GM12874 (cell line): ENCODE measurements at regions not wholly inside any gene's neighbourhood (a gene's known extent, or its start where the extent isn't known, plus 50 kb on each side); places are given as distances from the start of the nearest gene placed in this dataset.

ENCODE experiments used
- TF ChIP-seq, protein P1 (sequence below): IDR thresholded peaks from 2 replicates; pipeline ENCODE4 v1.5.1; 2011; ENCODE audit warnings: low read depth, mild to moderate bottlenecking, control low read depth, low read length, moderate library complexity; ENCODE audit not compliant: insufficient read depth

DNA sequence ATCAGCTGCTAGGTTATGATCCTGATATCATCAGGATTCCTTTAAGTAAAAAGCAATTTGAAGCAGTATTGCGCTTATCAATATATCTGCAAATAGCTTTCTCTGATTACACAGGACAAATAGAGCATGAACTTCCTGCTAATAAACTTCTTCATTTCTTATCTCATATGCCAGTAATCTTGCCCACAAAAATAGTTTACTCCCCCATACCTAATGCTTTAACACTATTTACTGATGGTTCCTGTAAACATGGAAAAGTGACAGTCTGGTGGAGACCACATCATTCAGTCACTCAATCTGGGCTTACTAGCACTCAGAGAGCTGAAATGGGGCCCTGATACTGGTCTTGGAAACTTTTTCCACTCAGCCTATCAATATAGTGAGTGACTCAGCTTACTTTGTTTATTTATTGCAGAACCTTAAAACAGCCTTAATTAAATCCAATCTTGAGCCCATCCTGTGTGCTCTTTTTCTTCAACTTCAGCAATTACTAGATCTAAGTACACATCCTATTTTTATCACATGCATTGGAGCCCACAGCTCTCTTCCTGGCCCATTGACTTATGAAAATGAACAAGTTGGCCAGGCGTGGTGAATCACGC is 1464.3 kb downstream of the UQCRFS1 start:
- TF ChIP-seq, protein P1, sequence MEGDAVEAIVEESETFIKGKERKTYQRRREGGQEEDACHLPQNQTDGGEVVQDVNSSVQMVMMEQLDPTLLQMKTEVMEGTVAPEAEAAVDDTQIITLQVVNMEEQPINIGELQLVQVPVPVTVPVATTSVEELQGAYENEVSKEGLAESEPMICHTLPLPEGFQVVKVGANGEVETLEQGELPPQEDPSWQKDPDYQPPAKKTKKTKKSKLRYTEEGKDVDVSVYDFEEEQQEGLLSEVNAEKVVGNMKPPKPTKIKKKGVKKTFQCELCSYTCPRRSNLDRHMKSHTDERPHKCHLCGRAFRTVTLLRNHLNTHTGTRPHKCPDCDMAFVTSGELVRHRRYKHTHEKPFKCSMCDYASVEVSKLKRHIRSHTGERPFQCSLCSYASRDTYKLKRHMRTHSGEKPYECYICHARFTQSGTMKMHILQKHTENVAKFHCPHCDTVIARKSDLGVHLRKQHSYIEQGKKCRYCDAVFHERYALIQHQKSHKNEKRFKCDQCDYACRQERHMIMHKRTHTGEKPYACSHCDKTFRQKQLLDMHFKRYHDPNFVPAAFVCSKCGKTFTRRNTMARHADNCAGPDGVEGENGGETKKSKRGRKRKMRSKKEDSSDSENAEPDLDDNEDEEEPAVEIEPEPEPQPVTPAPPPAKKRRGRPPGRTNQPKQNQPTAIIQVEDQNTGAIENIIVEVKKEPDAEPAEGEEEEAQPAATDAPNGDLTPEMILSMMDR: no peak

DNA sequence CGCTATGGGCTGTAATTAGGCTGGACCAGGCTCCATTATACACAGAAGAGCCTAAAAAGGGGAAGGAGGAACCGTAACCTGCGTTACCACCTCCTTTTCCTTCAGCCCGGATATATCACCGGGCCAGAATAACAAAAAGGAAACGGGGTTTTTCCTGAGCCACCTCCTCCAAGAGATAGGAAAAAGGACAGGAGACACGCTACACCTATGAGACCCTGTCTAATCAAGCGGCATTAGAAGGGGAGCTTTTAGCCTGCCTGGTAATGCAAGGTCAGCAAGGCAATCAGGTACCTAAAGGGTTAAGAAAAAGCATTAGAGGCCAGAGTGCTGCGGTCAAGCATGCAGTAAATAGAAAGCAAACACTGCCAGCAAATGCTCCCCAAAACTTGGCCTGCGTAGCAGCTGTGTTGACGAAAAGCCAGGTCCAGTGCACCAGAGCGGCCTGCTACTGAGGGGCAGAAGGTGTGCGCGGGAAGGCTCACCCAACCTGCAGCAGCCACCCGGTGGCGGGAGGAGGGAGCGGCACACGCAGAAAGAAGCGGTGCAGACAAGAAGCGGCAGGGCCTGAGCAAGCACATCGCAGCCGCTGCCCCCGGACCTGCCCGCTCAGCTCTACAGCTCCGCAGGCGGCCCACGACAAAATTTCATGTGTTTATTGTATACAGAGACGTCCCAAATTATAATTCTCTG is 1466.1 kb downstream of the UQCRFS1 start:
- TF ChIP-seq, protein P1: 0 out of 2 replicates have a peak, but pooled peaks have one; percentile 12

DNA sequence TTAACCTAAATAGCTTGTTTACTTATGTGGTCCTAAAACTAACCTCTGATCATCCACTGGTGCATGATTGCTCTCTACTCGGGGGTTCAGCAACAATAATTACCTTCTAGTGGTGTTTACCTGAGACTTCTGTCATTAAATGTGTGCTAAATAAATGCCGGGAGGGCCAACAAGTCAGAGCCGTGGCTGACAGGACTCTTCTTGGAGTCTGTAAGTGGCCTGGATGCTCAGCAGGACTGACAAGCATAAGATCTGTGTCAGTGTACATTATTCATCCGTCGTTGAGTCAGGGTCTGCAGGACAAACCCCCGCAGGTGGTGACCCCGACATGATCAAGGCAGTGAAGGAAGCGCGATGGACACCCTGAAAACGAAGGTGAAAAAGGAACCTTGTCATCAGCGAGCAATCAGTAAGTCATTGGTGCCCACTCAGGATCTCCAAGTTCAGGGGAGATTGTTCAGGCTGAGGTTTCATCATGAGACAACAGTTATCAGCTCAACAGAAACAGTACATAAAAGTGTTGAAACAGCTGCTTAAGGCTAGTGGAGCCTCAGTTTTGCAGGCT is 1466.9 kb downstream of the UQCRFS1 start:
- TF ChIP-seq, protein P1: no peak

DNA sequence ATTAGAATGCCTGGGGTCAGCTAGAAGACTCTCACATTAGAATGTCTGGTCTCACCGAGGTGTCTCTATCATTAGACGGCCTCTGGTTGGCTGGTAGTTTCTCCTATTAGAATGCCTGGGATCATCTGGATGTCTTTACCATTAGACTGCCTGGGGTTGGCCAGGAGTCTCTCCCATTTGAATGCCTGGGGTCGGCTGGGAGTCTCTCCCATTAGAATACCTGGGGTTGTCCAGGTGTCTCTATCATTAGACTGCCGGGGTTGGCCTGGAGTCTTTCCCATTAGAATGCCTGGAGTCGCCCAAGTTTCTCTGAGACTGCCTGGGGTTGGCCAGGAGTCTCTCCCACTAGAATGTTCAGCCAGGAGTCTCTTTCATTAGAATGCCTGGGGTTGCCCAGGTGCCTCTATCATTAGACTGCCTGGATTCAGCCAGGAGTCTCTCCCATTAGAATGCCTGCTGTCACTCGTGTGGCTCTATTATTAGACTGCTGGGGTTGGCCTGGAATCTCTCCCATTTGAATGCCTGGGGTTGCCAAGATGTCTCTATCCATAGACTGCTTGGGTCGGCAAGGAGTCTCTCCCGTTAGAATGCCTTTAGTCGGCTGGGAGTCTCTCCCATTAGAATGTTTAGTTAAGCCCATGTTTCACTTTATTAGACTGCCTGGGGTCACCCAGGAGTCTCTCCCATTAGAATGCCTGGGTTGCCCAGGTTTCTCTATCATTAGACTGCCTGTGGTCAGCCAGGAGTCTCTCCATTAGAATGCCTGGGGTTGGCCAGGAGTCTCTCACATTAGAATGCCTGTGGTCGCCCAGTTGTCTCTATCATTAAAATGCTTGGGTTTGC is 1467.8 kb downstream of the UQCRFS1 start:
- TF ChIP-seq, protein P1: no peak

DNA sequence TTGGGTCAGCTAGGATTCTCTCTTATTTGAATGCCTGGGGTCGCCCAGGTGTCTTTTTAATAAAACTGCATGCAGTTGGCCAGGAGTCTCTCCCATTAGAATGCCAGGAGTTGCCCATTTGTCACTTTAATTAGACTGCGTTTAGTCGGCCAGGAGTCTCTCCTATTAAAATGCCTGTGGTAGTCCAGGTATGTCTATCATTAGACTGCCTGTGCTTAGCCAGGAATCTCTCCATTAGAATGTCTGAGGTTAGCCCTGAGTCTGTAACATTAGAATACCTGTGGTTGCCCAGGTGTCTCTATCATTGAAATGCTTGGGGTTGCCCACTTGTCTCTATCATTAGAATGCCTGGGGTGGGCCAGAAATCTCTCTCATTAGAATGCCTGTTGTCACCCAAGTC is 1470.9 kb downstream of the UQCRFS1 start:
- TF ChIP-seq, protein P1: no peak

DNA sequence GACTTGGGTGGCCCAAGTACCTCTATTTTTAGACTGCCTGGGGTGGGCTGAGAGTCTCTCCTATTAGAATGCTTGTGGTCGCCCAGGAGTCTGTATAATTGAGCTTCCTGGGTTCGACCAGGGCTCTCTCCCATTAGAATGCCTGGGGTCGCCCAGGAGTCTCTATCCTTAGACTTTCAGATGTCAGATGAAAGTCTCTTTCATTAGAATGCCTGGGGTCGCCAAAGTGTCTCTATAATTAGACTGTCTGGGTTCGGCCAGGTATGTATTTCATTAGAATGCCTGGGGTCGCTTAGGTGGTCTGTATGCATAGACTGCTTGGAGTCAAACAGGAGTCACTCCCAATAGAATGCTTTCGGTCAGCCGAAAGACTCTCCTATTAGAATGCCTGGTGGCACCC is 1471.7 kb downstream of the UQCRFS1 start:
- TF ChIP-seq, protein P1: no peak

DNA sequence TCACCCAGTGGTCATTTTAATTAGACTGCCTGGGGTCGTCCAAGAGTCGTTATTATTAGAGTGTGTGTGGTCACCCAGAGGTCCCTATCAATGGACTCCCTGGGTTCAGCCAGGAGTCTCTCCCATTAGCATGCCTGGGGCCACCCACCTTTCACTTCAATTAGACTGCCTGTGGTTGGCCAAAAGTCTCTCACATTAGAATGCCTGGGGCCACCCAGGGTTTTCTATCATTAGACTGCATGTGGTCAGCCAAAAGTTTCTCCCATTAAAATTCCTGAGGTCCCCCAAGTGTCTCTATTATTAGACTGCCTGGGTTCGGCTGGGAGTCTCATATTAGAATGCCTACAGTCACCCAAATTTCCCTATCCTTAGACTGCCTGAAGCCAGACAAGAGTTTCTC is 1472.6 kb downstream of the UQCRFS1 start:
- TF ChIP-seq, protein P1: no peak
